ENCODE measurements at regions not wholly inside any gene's neighbourhood (a gene's known extent, or its start where the extent isn't known, plus 50 kb on each side); places are given as distances from the start of the nearest gene placed in this dataset.

- DNase-seq: no peak
- no peak for ATAC-seq (ENCODE audit: low FRiP score in 2 of 2)
- WGBS, 2 donors: 18 to 36% methylated on average over 2 of the region's 2 CpGs
- Histone ChIP-seq H3K4me1 (no peaks in the 10 kb centered on the region), H3K4me3 (no peak overlapping the region), H3K27me3 (no peaks in the 10 kb centered on the region), H3K36me3 (no peaks in the 10 kb centered on the region), H3K27ac (no peak overlapping the region), H3K9me3 (no peaks in the 10 kb centered on the region)
- TF ChIP-seq EP300 (IDR thresholded peaks at IDR 0.05) (no peak), CTCF (IDR thresholded peaks at IDR 0.05) (no peak), POLR2AphosphoS5 (IDR thresholded peaks at IDR 0.05) (no peak), POLR2A (IDR thresholded peaks at IDR 0.05) (no peak)
Observed at GRCh38 chr20:55166063-55166462, 690.7 kb downstream of the DOK5 start.

GRCh38 chr20:55160996-55161395 lies 685.6 kb downstream of the DOK5 start:
- ATAC-seq (ENCODE audit: low FRiP score in 2 of 2) (peak in 1 of 2 donors; percentile 71), DNase-seq (no peak)
- no peak for TF ChIP-seq EP300 (IDR thresholded peaks at IDR 0.05)
- no peak for TF ChIP-seq POLR2A (IDR thresholded peaks at IDR 0.05)
- TF ChIP-seq CTCF (IDR thresholded peaks at IDR 0.05): no peak
- TF ChIP-seq POLR2AphosphoS5 (IDR thresholded peaks at IDR 0.05): no peak
- no peaks in the 10 kb centered on the region for H3K36me3 ChIP-seq
- H3K4me1 ChIP-seq: no peaks in the 10 kb centered on the region
- no peaks in the 10 kb centered on the region for H3K27me3 ChIP-seq
- H3K27ac ChIP-seq: no peak overlapping the region
- no peaks in the 10 kb centered on the region for H3K9me3 ChIP-seq
- 84% methylated on average over 1 of the region's 1 CpG for whole genome bisulfite sequencing, 2 donors
- no peak overlapping the region for H3K4me3 ChIP-seq

GRCh38 chr20:55160037-55160436 lies 684.6 kb downstream of the DOK5 start:
- DNase-seq: no peak
- Histone ChIP-seq H3K4me1 (no peaks in the 10 kb centered on the region), H3K36me3 (no peaks in the 10 kb centered on the region), H3K27ac (no peak overlapping the region), H3K27me3 (no peaks in the 10 kb centered on the region), H3K4me3 (no peak overlapping the region), H3K9me3 (no peaks in the 10 kb centered on the region)
- 43 to 62% methylated on average over 3 of the region's 3 CpGs for WGBS, 2 donors
- no peak for TF ChIP-seq POLR2A (IDR thresholded peaks at IDR 0.05)
- TF ChIP-seq CTCF (IDR thresholded peaks at IDR 0.05): no peak
- no peak for TF ChIP-seq EP300 (IDR thresholded peaks at IDR 0.05)
- peak in 1 of 2 donors; percentile 82 for ATAC-seq (ENCODE audit: low FRiP score in 2 of 2)

GRCh38 chr20:55159230-55159629 lies 683.8 kb downstream of the DOK5 start:
- no peak overlapping the region for H3K27ac ChIP-seq
- H3K36me3 ChIP-seq: no peaks in the 10 kb centered on the region
- H3K4me1 ChIP-seq: no peaks in the 10 kb centered on the region
- no peaks in the 10 kb centered on the region for H3K27me3 ChIP-seq
- 83 to 92% methylated on average over 3 of the region's 3 CpGs for WGBS, 2 donors
- ATAC-seq (ENCODE audit: low FRiP score in 2 of 2) (peak in 1 of 2 donors; percentile 63), DNase-seq (no peak)
- H3K9me3 ChIP-seq: no peaks in the 10 kb centered on the region
- no peak overlapping the region for H3K4me3 ChIP-seq
- TF ChIP-seq POLR2A (IDR thresholded peaks at IDR 0.05): no peak
- no peak for TF ChIP-seq CTCF (IDR thresholded peaks at IDR 0.05)
- TF ChIP-seq POLR2AphosphoS5 (IDR thresholded peaks at IDR 0.05): no peak
- no peak for TF ChIP-seq EP300 (IDR thresholded peaks at IDR 0.05)

- ATAC-seq (ENCODE audit: low FRiP score in 2 of 2): no peak
- TF ChIP-seq CTCF (IDR thresholded peaks at IDR 0.05) (no peak), EP300 (IDR thresholded peaks at IDR 0.05) (no peak), POLR2AphosphoS5 (IDR thresholded peaks at IDR 0.05) (no peak), POLR2A (IDR thresholded peaks at IDR 0.05) (no peak)
- H3K27ac ChIP-seq: no peak overlapping the region
- no peaks in the 10 kb centered on the region for H3K4me1 ChIP-seq
- no peak for DNase-seq
- no peaks in the 10 kb centered on the region for H3K9me3 ChIP-seq
- H3K27me3 ChIP-seq: no peaks in the 10 kb centered on the region
- no peaks in the 10 kb centered on the region for H3K36me3 ChIP-seq
- H3K4me3 ChIP-seq: no peak overlapping the region
- WGBS, 2 donors: 62 to 86% methylated on average over 2 of the region's 2 CpGs
Observed at GRCh38 chr20:55158446-55158845, 683.1 kb downstream of the DOK5 start.
